ENCODE measurements at regions not wholly inside any gene's neighbourhood (a gene's known extent, or its start where the extent isn't known, plus 50 kb on each side); places are given as distances from the start of the nearest gene placed in this dataset.

DNA sequence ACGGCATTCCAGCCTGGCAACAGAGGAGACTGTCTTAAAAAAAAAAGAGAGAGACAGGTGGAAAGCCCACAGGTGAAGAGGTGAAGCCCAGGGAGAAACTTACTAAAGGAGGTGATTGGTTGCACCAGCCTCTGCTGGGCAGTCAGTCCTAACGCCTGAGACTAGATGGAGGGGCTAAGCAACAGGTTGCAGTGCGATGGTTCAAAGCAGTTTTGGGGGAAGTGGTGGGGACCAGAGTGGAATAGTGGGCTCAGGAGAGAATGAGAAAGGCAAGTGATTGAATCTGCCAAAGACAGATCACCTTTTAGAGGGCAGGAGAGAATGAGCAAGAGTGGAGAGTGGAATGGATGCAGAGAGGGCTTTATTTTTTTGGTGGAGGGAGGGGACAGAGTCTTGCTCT, 100.0 kb upstream of the KCTD7 start:
- no peak for DNase-seq (ENCODE audit: low read depth, low spot score)
- H3K9me3 ChIP-seq (ENCODE audit: insufficient read depth, low read length): no peaks in the 10 kb centered on the region

DNA sequence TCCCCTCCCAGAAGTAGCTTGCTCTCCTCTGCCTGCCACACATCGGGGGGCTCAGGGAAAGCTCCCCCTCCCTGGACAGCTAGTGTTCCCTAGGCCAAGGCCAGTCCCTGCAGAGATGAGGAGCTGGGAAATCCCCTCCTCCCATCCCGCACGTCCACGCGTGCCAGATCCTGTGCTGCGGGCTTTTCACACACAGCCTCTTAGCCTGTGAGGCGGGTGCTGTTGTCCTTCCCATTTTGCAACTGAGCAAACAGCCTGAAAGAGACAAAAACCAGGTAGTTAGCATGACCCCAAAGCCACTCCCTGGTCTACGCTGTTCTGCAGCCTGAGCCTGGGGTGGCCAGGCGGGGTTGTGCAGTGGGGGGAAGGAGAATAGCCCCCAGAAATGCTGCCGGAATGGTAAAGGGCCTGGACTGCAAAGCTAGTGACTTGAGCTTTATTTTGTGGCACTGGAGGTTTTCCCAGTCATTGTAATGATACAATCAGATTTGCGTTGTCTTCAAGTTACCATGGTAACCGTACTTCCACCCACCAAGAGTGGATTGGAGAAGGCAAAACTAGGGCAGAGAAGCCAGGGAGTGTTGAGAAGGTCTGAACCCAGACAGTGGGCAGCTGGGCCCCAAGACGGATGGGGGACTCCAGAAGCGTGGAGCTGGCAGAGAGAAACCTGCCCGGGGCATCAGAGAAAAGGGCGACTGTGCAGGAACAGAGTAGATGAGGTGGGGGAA, 98.6 kb upstream of the KCTD7 start:
- peaks cover 5% of the 10 kb centered on the region for H3K4me1 ChIP-seq (ENCODE audit: insufficient read depth, insufficient read length)
- no peak overlapping the region for H3K9ac ChIP-seq (ENCODE audit: insufficient read length, low read depth)
- H3K27me3 ChIP-seq (ENCODE audit: insufficient read depth, insufficient read length): no peaks in the 10 kb centered on the region
- peaks cover 7% of the 10 kb centered on the region for H3K36me3 ChIP-seq (ENCODE audit: insufficient read depth, insufficient read length, low read length)
- TF ChIP-seq SUZ12 (IDR thresholded peaks at IDR 0.05; ENCODE audit: extremely low read depth, insufficient read depth, insufficient read length) (no peak), YY1 (IDR thresholded peaks at IDR 0.05; ENCODE audit: insufficient read depth, insufficient read length) (no peak), ZNF274 (IDR thresholded peaks at IDR 0.05; ENCODE audit: low read depth, low read length) (no peak)
- H3K4me3 ChIP-seq (ENCODE audit: insufficient read length, low read depth): no peak overlapping the region
- DNase-seq (ENCODE audit: low read depth, low spot score): no peak
- no peaks in the 10 kb centered on the region for H3K9me3 ChIP-seq (ENCODE audit: insufficient read depth, low read length)

More for the DNA sequence above, 100.0 kb upstream of the KCTD7 start:
- Histone ChIP-seq H3K9ac (ENCODE audit: insufficient read length, low read depth) (no peak overlapping the region), H3K36me3 (ENCODE audit: insufficient read depth, insufficient read length, low read length) (peaks cover 5% of the 10 kb centered on the region), H3K4me3 (ENCODE audit: insufficient read length, low read depth) (no peak overlapping the region), H3K4me1 (ENCODE audit: insufficient read depth, insufficient read length) (peaks cover 5% of the 10 kb centered on the region), H3K27me3 (ENCODE audit: insufficient read depth, insufficient read length) (no peaks in the 10 kb centered on the region)
- TF ChIP-seq ZNF274 (IDR thresholded peaks at IDR 0.05; ENCODE audit: low read depth, low read length) (no peak), YY1 (IDR thresholded peaks at IDR 0.05; ENCODE audit: insufficient read depth, insufficient read length) (no peak), SUZ12 (IDR thresholded peaks at IDR 0.05; ENCODE audit: extremely low read depth, insufficient read depth, insufficient read length) (no peak)

DNA sequence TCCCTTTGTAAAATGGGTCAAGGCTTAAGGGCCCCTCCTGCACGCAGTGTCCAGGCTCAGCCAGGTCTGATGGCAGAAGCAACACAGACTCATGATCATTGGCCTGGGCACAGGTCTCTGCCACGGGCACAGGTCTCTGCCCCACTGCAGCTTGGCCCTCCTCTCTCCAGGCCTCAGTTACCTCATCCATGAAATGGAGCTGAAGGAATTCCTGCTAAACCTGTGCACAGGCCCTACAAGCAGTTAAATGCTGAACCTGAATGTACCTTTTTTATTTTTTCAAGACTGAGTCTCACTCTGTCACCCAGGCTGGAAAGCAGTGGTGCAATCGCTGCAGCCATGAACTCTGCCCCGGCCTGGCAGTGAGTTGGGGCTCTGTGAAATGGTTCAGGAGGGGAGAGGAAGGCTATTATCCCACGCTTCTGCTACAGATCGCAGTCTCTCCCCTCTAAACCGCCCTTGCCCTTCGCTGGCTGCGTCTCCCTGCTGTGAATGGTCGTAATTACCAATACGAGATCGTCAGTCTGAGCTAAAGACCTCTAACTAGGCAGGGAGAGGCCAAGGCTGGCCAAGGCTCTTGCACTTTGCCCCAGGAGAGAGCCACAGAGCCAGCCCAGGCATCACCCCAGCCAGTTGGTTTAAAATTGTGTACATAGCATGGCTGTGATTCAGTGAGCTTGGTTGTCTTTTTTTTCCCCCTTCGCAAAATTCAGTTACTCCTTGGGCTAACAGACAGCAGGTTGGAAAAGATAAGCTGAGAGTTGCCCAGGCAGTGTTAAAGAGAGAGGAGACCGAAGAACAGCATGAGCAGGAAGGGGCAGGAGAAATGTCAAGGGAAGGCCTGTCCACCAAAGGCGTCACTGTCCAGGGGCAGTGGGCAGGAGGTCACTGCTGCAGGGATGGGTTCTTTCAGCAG, 93.0 kb upstream of the KCTD7 start:
- DNase-seq (ENCODE audit: low read depth, low spot score): no peak
- TF ChIP-seq SUZ12 (IDR thresholded peaks at IDR 0.05; ENCODE audit: extremely low read depth, insufficient read depth, insufficient read length): no peak
- TF ChIP-seq YY1 (IDR thresholded peaks at IDR 0.05; ENCODE audit: insufficient read depth, insufficient read length): no peak
- no peak for TF ChIP-seq ZNF274 (IDR thresholded peaks at IDR 0.05; ENCODE audit: low read depth, low read length)
- peaks cover 16% of the 10 kb centered on the region for H3K36me3 ChIP-seq (ENCODE audit: insufficient read depth, insufficient read length, low read length)
- no peaks in the 10 kb centered on the region for H3K9me3 ChIP-seq (ENCODE audit: insufficient read depth, low read length)
- no peak overlapping the region for H3K4me3 ChIP-seq (ENCODE audit: insufficient read length, low read depth)
- peaks cover 17% of the 10 kb centered on the region for H3K4me1 ChIP-seq (ENCODE audit: insufficient read depth, insufficient read length)
- peak overlapping the region; percentile 39 for H3K9ac ChIP-seq (ENCODE audit: insufficient read length, low read depth)
- H3K27me3 ChIP-seq (ENCODE audit: insufficient read depth, insufficient read length): no peaks in the 10 kb centered on the region

DNA sequence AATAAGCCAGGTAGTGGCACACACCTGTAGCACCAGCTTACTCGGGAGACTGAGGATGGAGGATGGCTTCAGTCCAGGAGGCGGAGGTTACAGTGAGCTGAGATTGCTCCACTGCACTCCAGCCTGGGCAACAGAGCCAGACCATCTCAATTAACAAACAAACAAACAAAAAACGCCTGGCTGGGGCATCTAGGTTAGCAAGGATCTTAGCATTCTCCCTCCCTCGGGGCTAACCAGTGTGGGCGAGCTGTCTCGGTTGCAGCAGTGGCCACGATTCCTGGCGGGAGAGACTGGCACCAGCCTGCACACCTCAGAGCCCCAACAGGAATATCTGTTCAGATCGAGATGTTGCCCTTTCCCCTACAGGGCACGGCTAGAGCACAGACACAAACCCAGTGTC, 91.3 kb upstream of the KCTD7 start:
- Histone ChIP-seq H3K4me1 (ENCODE audit: insufficient read depth, insufficient read length) (peaks cover 20% of the 10 kb centered on the region), H3K9me3 (ENCODE audit: insufficient read depth, low read length) (no peaks in the 10 kb centered on the region), H3K27me3 (ENCODE audit: insufficient read depth, insufficient read length) (no peaks in the 10 kb centered on the region), H3K36me3 (ENCODE audit: insufficient read depth, insufficient read length, low read length) (peaks cover 22% of the 10 kb centered on the region), H3K4me3 (ENCODE audit: insufficient read length, low read depth) (no peak overlapping the region), H3K9ac (ENCODE audit: insufficient read length, low read depth) (no peak overlapping the region)
- DNase-seq (ENCODE audit: low read depth, low spot score): no peak
- TF ChIP-seq SUZ12 (IDR thresholded peaks at IDR 0.05; ENCODE audit: extremely low read depth, insufficient read depth, insufficient read length): no peak

DNA sequence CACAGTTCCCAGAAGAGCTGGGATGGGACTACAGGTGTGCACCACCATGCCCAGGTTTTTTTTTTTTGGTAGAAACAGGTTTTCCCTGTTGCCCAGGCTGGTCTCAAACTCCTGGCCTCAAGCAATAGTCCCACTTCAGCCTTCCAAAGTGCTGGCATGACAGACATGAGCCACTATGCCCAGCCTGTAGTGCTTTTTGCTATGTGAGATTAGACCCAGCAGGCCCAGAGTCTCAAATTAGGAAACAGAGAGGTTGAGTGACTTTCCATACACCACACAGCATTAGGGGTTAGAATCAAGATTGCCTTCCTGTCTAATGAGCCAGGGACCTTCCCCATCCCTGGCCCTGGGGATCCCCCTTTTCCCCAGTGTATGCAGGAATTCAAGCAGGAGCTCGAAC, 90.8 kb upstream of the KCTD7 start:
- H3K9me3 ChIP-seq (ENCODE audit: insufficient read depth, low read length): no peaks in the 10 kb centered on the region
- H3K4me3 ChIP-seq (ENCODE audit: insufficient read length, low read depth): no peak overlapping the region
- H3K9ac ChIP-seq (ENCODE audit: insufficient read length, low read depth): no peak overlapping the region
- H3K4me1 ChIP-seq (ENCODE audit: insufficient read depth, insufficient read length): peaks cover 24% of the 10 kb centered on the region
- peaks cover 22% of the 10 kb centered on the region for H3K36me3 ChIP-seq (ENCODE audit: insufficient read depth, insufficient read length, low read length)
- DNase-seq (ENCODE audit: low read depth, low spot score): no peak
- no peaks in the 10 kb centered on the region for H3K27me3 ChIP-seq (ENCODE audit: insufficient read depth, insufficient read length)
- no peak for TF ChIP-seq ZNF274 (IDR thresholded peaks at IDR 0.05; ENCODE audit: low read depth, low read length)
- no peak for TF ChIP-seq SUZ12 (IDR thresholded peaks at IDR 0.05; ENCODE audit: extremely low read depth, insufficient read depth, insufficient read length)
- TF ChIP-seq YY1 (IDR thresholded peaks at IDR 0.05; ENCODE audit: insufficient read depth, insufficient read length): no peak

DNA sequence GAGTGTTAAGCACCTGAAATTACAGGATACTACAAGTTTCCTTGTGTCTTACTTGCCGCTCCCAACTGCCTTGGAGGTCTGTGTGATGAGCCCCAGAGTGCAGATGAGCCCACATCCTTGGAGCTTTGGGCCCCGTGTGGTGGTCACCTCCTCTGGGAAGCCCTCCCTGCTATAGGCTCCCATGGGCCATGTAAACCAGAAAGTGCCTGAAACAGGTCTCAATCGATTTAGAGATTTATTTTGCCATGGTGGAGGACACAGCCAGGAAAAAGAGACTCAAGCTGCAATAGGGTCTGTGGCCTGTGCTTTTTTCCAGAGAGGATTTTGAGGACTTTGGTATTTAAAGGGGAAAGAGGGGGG, 89.4 kb upstream of the KCTD7 start:
- peaks cover 28% of the 10 kb centered on the region for H3K4me1 ChIP-seq (ENCODE audit: insufficient read depth, insufficient read length)
- no peak overlapping the region for H3K4me3 ChIP-seq (ENCODE audit: insufficient read length, low read depth)
- no peak for DNase-seq (ENCODE audit: low read depth, low spot score)
- no peaks in the 10 kb centered on the region for H3K9me3 ChIP-seq (ENCODE audit: insufficient read depth, low read length)
- H3K36me3 ChIP-seq (ENCODE audit: insufficient read depth, insufficient read length, low read length): peaks cover 29% of the 10 kb centered on the region
- no peaks in the 10 kb centered on the region for H3K27me3 ChIP-seq (ENCODE audit: insufficient read depth, insufficient read length)
- peak overlapping the region; percentile 13 for H3K9ac ChIP-seq (ENCODE audit: insufficient read length, low read depth)
- TF ChIP-seq ZNF274 (IDR thresholded peaks at IDR 0.05; ENCODE audit: low read depth, low read length): no peak
- TF ChIP-seq YY1 (IDR thresholded peaks at IDR 0.05; ENCODE audit: insufficient read depth, insufficient read length): no peak
- no peak for TF ChIP-seq SUZ12 (IDR thresholded peaks at IDR 0.05; ENCODE audit: extremely low read depth, insufficient read depth, insufficient read length)

DNA sequence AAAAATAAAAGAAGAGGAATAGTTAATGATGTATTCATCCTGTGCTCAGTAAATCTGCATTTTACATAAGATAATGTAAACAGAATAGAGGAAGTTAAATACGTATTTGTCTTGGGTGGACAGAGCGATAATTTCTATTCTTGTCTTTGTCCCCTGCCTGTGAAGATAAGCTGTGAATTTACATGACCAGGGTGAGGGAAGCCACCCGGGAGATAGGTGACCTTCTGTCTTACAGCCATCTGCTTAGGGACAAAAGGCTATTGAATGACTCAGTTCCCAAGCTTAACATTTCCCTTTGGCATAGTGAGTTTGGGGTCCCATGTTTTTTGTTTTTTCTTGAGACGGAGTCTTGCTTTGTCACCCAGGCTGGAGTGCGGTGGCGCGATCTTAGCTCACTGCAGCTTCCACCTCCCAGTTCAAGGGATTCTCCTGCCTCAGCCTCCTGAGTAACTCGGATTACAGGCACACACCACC, 88.7 kb upstream of the KCTD7 start:
- TF ChIP-seq YY1 (IDR thresholded peaks at IDR 0.05; ENCODE audit: insufficient read depth, insufficient read length): no peak
- no peak for TF ChIP-seq ZNF274 (IDR thresholded peaks at IDR 0.05; ENCODE audit: low read depth, low read length)
- TF ChIP-seq SUZ12 (IDR thresholded peaks at IDR 0.05; ENCODE audit: extremely low read depth, insufficient read depth, insufficient read length): no peak
- peaks cover 34% of the 10 kb centered on the region for H3K36me3 ChIP-seq (ENCODE audit: insufficient read depth, insufficient read length, low read length)
- H3K9me3 ChIP-seq (ENCODE audit: insufficient read depth, low read length): no peaks in the 10 kb centered on the region
- no peak overlapping the region for H3K9ac ChIP-seq (ENCODE audit: insufficient read length, low read depth)
- no peak for DNase-seq (ENCODE audit: low read depth, low spot score)
- no peak overlapping the region for H3K4me3 ChIP-seq (ENCODE audit: insufficient read length, low read depth)
- no peaks in the 10 kb centered on the region for H3K27me3 ChIP-seq (ENCODE audit: insufficient read depth, insufficient read length)
- H3K4me1 ChIP-seq (ENCODE audit: insufficient read depth, insufficient read length): peaks cover 28% of the 10 kb centered on the region
